ENCODE measurements at regions not wholly inside any gene's neighbourhood (a gene's known extent, or its start where the extent isn't known, plus 50 kb on each side); places are given as distances from the start of the nearest gene placed in this dataset.

DNA sequence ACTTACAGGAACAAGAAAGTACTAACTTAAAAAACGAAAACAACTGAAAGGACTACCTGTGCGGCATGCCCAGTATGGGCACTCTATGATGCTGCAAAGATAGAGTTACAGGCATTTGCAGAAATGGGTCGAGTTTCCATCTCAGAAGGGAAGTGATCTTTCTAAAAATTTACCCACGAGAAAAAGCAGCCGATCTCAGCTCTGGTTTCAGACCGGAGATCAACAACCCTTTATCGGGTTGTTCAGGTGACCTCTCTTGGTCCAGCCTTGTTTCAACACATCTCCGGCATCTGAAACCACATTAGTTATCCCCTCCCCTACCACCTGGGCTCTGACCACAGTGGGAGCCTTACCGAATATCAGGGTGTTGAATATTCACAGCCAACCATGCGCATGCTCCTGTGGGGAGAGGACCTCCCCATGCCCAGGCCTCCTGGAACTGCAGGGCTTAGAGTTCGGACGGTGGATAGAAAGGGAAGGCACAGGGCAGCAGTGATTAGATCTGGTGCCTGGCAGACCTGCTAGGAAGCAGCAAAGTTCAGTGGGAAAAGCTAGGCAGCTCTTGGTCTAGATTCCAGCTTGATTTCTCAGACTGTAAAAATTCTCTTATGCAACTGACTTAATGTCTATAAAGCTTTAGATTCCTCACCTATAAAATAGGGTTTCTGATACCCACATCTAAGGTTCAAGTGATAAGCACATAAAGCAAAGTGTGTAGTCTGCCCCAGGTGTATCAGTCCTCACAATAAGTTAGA lies 906.0 kb downstream of the VRK1 start:
- Histone ChIP-seq H3K27ac (replicated peaks) (no peak overlapping the region), H3K4me3 (replicated peaks; ENCODE audit: insufficient read depth, low read length) (no peak overlapping the region), H3K27me3 (ENCODE audit: insufficient read depth, poor library complexity, severe bottlenecking) (no peaks in the 10 kb centered on the region)
- DNase-seq (ENCODE audit: low read depth in 1 of 2, low spot score in 1 of 2) = no peak
- TF ChIP-seq, protein P1, sequence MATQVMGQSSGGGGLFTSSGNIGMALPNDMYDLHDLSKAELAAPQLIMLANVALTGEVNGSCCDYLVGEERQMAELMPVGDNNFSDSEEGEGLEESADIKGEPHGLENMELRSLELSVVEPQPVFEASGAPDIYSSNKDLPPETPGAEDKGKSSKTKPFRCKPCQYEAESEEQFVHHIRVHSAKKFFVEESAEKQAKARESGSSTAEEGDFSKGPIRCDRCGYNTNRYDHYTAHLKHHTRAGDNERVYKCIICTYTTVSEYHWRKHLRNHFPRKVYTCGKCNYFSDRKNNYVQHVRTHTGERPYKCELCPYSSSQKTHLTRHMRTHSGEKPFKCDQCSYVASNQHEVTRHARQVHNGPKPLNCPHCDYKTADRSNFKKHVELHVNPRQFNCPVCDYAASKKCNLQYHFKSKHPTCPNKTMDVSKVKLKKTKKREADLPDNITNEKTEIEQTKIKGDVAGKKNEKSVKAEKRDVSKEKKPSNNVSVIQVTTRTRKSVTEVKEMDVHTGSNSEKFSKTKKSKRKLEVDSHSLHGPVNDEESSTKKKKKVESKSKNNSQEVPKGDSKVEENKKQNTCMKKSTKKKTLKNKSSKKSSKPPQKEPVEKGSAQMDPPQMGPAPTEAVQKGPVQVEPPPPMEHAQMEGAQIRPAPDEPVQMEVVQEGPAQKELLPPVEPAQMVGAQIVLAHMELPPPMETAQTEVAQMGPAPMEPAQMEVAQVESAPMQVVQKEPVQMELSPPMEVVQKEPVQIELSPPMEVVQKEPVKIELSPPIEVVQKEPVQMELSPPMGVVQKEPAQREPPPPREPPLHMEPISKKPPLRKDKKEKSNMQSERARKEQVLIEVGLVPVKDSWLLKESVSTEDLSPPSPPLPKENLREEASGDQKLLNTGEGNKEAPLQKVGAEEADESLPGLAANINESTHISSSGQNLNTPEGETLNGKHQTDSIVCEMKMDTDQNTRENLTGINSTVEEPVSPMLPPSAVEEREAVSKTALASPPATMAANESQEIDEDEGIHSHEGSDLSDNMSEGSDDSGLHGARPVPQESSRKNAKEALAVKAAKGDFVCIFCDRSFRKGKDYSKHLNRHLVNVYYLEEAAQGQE (IDR thresholded peaks at IDR 0.05; ENCODE audit: insufficient replicate concordance, low read depth) = no peak
- TF ChIP-seq GABPA (IDR thresholded peaks at IDR 0.05; ENCODE audit: low read depth) (no peak), SPI1 (IDR thresholded peaks at IDR 0.05; ENCODE audit: borderline replicate concordance, low read depth) (no peak), POLR2AphosphoS5 (IDR thresholded peaks at IDR 0.05; ENCODE audit: low read depth) (no peak)
- TF ChIP-seq, protein P2, sequence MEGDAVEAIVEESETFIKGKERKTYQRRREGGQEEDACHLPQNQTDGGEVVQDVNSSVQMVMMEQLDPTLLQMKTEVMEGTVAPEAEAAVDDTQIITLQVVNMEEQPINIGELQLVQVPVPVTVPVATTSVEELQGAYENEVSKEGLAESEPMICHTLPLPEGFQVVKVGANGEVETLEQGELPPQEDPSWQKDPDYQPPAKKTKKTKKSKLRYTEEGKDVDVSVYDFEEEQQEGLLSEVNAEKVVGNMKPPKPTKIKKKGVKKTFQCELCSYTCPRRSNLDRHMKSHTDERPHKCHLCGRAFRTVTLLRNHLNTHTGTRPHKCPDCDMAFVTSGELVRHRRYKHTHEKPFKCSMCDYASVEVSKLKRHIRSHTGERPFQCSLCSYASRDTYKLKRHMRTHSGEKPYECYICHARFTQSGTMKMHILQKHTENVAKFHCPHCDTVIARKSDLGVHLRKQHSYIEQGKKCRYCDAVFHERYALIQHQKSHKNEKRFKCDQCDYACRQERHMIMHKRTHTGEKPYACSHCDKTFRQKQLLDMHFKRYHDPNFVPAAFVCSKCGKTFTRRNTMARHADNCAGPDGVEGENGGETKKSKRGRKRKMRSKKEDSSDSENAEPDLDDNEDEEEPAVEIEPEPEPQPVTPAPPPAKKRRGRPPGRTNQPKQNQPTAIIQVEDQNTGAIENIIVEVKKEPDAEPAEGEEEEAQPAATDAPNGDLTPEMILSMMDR (IDR thresholded peaks at IDR 0.05; ENCODE audit: insufficient read depth, low read length) = no peak

DNA sequence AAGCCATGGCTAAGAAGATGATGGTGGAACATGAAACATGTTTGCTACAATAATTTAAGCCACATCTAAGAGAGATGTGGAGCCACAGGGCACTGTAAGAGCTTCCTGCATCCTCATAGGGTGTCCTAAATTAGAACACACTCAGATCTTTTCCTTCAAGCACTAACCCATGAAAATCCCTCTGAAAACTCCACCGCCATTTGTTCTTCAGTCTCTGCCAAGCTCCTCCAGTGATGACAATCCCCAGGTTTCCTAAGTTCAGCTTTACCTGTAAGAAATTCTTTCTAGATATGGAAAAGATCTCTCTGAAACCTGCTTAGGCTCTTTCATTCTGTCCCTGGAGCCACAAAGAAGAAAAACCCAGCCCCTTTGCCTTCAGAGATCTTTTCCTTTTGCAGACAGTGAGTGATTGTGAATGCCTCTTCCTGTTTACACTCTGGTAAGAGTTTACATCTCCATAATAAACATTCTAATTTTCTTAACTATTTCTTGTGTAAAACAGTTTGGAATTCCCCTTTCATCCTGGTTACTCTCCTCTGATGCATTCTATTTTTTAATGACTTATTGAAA lies 907.2 kb downstream of the VRK1 start:
- no peak overlapping the region for H3K4me3 ChIP-seq (replicated peaks; ENCODE audit: insufficient read depth, low read length)
- no peak for DNase-seq (ENCODE audit: low read depth in 1 of 2, low spot score in 1 of 2)
- H3K27me3 ChIP-seq (ENCODE audit: insufficient read depth, poor library complexity, severe bottlenecking) = no peaks in the 10 kb centered on the region
- no peak for TF ChIP-seq GABPA (IDR thresholded peaks at IDR 0.05; ENCODE audit: low read depth)
- TF ChIP-seq, protein P2 (IDR thresholded peaks at IDR 0.05; ENCODE audit: insufficient read depth, low read length) = no peak
- no peak for TF ChIP-seq POLR2AphosphoS5 (IDR thresholded peaks at IDR 0.05; ENCODE audit: low read depth)
- no peak for TF ChIP-seq SPI1 (IDR thresholded peaks at IDR 0.05; ENCODE audit: borderline replicate concordance, low read depth)
- TF ChIP-seq, protein P1 (IDR thresholded peaks at IDR 0.05; ENCODE audit: insufficient replicate concordance, low read depth) = no peak
- H3K27ac ChIP-seq (replicated peaks) = no peak overlapping the region

DNA sequence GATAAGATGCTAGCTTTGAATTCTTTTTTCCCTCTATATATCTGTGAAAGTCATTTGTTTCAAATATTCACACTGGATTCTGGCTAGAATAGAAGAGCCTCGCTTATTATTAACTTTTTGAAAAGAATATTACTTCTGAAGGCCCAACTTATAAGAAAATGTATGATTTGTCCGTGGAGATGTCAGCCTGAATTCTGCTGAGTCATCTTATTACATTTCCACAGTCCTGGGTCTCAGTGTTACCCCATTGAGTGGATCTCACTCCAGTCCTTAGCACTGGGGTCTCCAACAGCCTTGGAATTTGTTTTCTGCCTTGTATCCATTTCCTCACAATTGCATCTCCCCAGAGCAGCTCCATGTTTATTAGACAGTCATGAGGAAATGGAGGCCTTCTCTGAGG lies 907.9 kb downstream of the VRK1 start:
- Histone ChIP-seq H3K27ac (replicated peaks) (no peak overlapping the region), H3K4me3 (replicated peaks; ENCODE audit: insufficient read depth, low read length) (no peak overlapping the region)
- TF ChIP-seq POLR2AphosphoS5 (IDR thresholded peaks at IDR 0.05; ENCODE audit: low read depth) (no peak), GABPA (IDR thresholded peaks at IDR 0.05; ENCODE audit: low read depth) (no peak), SPI1 (IDR thresholded peaks at IDR 0.05; ENCODE audit: borderline replicate concordance, low read depth) (no peak)
- TF ChIP-seq, protein P1 (IDR thresholded peaks at IDR 0.05; ENCODE audit: insufficient replicate concordance, low read depth) = no peak
- TF ChIP-seq, protein P2 (IDR thresholded peaks at IDR 0.05; ENCODE audit: insufficient read depth, low read length) = no peak

More for the DNA sequence above, 907.9 kb downstream of the VRK1 start:
- DNase-seq (ENCODE audit: low read depth in 1 of 2, low spot score in 1 of 2) = no peak
- H3K27me3 ChIP-seq (ENCODE audit: insufficient read depth, poor library complexity, severe bottlenecking) = no peaks in the 10 kb centered on the region
